ENCODE measurements at regions not wholly inside any gene's neighbourhood (a gene's known extent, or its start where the extent isn't known, plus 50 kb on each side); places are given as distances from the start of the nearest gene placed in this dataset.

- TF ChIP-seq PKNOX1 (IDR thresholded peaks at IDR 0.05) = peak; percentile 55
- TF ChIP-seq FOXA1 (IDR thresholded peaks at IDR 0.05) = no peak
- no peak for DNase-seq (ENCODE audit: extremely low spot score)
- CTCF ChIA-PET = no interaction called here
- POLR2A ChIA-PET = no interaction called here
Observed at GRCh38 chr1:98410082-98410481, 251.4 kb upstream of the SNX7 start.

GRCh38 chr1:98406352-98407088 is 255.0 kb upstream of the SNX7 start:
- ChIA-PET POLR2A (no interaction called here), CTCF (no interaction called here)
- TF ChIP-seq NFRKB (IDR thresholded peaks at IDR 0.05) (no peak), SP1 (IDR thresholded peaks at IDR 0.05) (no peak), PKNOX1 (IDR thresholded peaks at IDR 0.05) (peak; percentile 50)
- DNase-seq (ENCODE audit: extremely low spot score) = no peak

GRCh38 chr1:98405581-98406074 is 255.9 kb upstream of the SNX7 start:
- ChIA-PET CTCF (interaction anchor here (0.7 kb wide), 1 partner anchor 388 kb away, joined by 3 read pairs; no protein-coding TSS in a partner anchor), POLR2A (no interaction called here)

GRCh38 chr1:98404866-98405265 is 256.7 kb upstream of the SNX7 start:
- ChIA-PET CTCF (interaction anchor here (0.5 kb wide), 1 partner anchor 12 kb away, joined by 6 read pairs; no protein-coding TSS in a partner anchor), POLR2A (no interaction called here)
- DNase-seq (ENCODE audit: extremely low spot score) = no peak
- TF ChIP-seq TARDBP (IDR thresholded peaks at IDR 0.05) (no peak), FOXK2 (IDR thresholded peaks at IDR 0.05) (no peak), SP1 (IDR thresholded peaks at IDR 0.05) (no peak), HDGF (IDR thresholded peaks at IDR 0.05; ENCODE audit: borderline replicate concordance) (no peak), NFRKB (IDR thresholded peaks at IDR 0.05) (no peak), ZNF384 (IDR thresholded peaks at IDR 0.05) (no peak), FOXA1 (IDR thresholded peaks at IDR 0.05) (no peak), LEF1 (IDR thresholded peaks at IDR 0.05; ENCODE audit: borderline replicate concordance) (no peak), ELF4 (IDR thresholded peaks at IDR 0.05) (no peak), FOXM1 (IDR thresholded peaks at IDR 0.05; ENCODE audit: borderline replicate concordance) (no peak)

More at GRCh38 chr1:98405581-98406074, 255.9 kb upstream of the SNX7 start:
- no peak for TF ChIP-seq NFRKB (IDR thresholded peaks at IDR 0.05)
- TF ChIP-seq HDGF (IDR thresholded peaks at IDR 0.05; ENCODE audit: borderline replicate concordance) = no peak
- no peak for TF ChIP-seq L3MBTL2 (conservative IDR thresholded peaks at IDR 0.05)
- TF ChIP-seq ZNF384 (IDR thresholded peaks at IDR 0.05) = no peak
- TF ChIP-seq FOXK2 (IDR thresholded peaks at IDR 0.05) = no peak
- TF ChIP-seq SUZ12 (IDR thresholded peaks at IDR 0.05) = no peak
- no peak for TF ChIP-seq BHLHE40 (IDR thresholded peaks at IDR 0.05; ENCODE audit: borderline replicate concordance)
- no peak for TF ChIP-seq CTBP1 (IDR thresholded peaks at IDR 0.05; ENCODE audit: borderline replicate concordance)
- no peak for TF ChIP-seq SP1 (IDR thresholded peaks at IDR 0.05)
- TF ChIP-seq TARDBP (IDR thresholded peaks at IDR 0.05) = no peak
- TF ChIP-seq LEF1 (IDR thresholded peaks at IDR 0.05; ENCODE audit: borderline replicate concordance) = no peak
- TF ChIP-seq FOXA1 (IDR thresholded peaks at IDR 0.05) = no peak
- TF ChIP-seq ELF4 (IDR thresholded peaks at IDR 0.05) = no peak
- no peak for TF ChIP-seq PKNOX1 (IDR thresholded peaks at IDR 0.05)
- TF ChIP-seq FOXM1 (IDR thresholded peaks at IDR 0.05; ENCODE audit: borderline replicate concordance) = no peak
- no peak for TF ChIP-seq ARNT (IDR thresholded peaks at IDR 0.05)
- DNase-seq (ENCODE audit: extremely low spot score) = no peak

GRCh38 chr1:98403963-98404480 is 257.5 kb upstream of the SNX7 start:
- POLR2A ChIA-PET = no interaction called here
- no peak for DNase-seq (ENCODE audit: extremely low spot score)
- TF ChIP-seq L3MBTL2 (conservative IDR thresholded peaks at IDR 0.05) = no peak
- no peak for TF ChIP-seq FOXM1 (IDR thresholded peaks at IDR 0.05; ENCODE audit: borderline replicate concordance)
- CTCF ChIA-PET = no interaction called here

- CTCF ChIA-PET = no interaction called here
- TF ChIP-seq SUZ12 (IDR thresholded peaks at IDR 0.05) (no peak), LEF1 (IDR thresholded peaks at IDR 0.05; ENCODE audit: borderline replicate concordance) (no peak), FOXA1 (IDR thresholded peaks at IDR 0.05) (no peak), ZNF384 (IDR thresholded peaks at IDR 0.05) (no peak), ARNT (IDR thresholded peaks at IDR 0.05) (no peak), HDGF (IDR thresholded peaks at IDR 0.05; ENCODE audit: borderline replicate concordance) (no peak), TARDBP (IDR thresholded peaks at IDR 0.05) (no peak), SP1 (IDR thresholded peaks at IDR 0.05) (no peak), NFRKB (IDR thresholded peaks at IDR 0.05) (no peak)
- POLR2A ChIA-PET = no interaction called here
- no peak for DNase-seq (ENCODE audit: extremely low spot score)
Observed at GRCh38 chr1:98402860-98403259, 258.7 kb upstream of the SNX7 start.

- CTCF ChIA-PET = no interaction called here
- POLR2A ChIA-PET = no interaction called here
- no peak for DNase-seq (ENCODE audit: extremely low spot score)
- TF ChIP-seq ZNF384 (IDR thresholded peaks at IDR 0.05) (no peak), FOXM1 (IDR thresholded peaks at IDR 0.05; ENCODE audit: borderline replicate concordance) (no peak), SP1 (IDR thresholded peaks at IDR 0.05) (no peak), LEF1 (IDR thresholded peaks at IDR 0.05; ENCODE audit: borderline replicate concordance) (no peak), FOXA1 (IDR thresholded peaks at IDR 0.05) (no peak), CTBP1 (IDR thresholded peaks at IDR 0.05; ENCODE audit: borderline replicate concordance) (no peak), NFRKB (IDR thresholded peaks at IDR 0.05) (no peak), SUZ12 (IDR thresholded peaks at IDR 0.05) (no peak), TARDBP (IDR thresholded peaks at IDR 0.05) (no peak), BHLHE40 (IDR thresholded peaks at IDR 0.05; ENCODE audit: borderline replicate concordance) (no peak)
Observed at GRCh38 chr1:98400446-98400845, 261.1 kb upstream of the SNX7 start.
